NOMO-1 treated with dmso at 0.1 percent for 144 hours (cell line): ENCODE measurements at regions not wholly inside any gene's neighbourhood (a gene's known extent, or its start where the extent isn't known, plus 50 kb on each side); places are given as distances from the start of the nearest gene placed in this dataset.

Experiments used
- DNase-seq: peaks from one replicate; lab custom pipeline; 2025; ENCODE audit not compliant: unreplicated experiment; lab: John Stamatoyannopoulos, UW

GRCh38 chr3:117246771-117247555, 537.4 kb downstream of the TUSC7 start:
- DNase-seq, result no peak

GRCh38 chr3:117248153-117248552, 538.6 kb downstream of the TUSC7 start:
- no peak for DNase-seq

GRCh38 chr3:117252208-117252607, 542.6 kb downstream of the TUSC7 start:
- DNase-seq, result no peak

DNA sequence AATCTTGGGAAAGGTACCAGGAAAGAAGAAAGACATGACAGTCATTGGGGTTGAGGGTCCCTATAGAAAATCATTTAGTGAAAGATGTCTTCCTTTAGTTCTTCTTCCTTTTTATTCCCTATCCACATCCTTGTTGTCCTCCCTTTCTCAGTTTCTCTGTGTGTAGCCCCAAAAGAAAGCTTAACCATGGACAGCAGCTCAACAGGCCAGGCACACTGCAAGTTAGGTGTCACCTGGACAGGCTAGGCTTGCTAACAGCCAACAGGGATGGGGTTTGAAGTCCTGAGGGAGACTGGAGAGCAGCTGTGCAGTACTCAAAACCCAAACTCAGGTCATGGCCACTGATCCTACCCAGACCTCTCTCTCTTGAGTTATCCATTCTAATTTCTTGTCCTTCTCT, 543.1 kb downstream of the TUSC7 start:
- DNase-seq, result no peak

DNA sequence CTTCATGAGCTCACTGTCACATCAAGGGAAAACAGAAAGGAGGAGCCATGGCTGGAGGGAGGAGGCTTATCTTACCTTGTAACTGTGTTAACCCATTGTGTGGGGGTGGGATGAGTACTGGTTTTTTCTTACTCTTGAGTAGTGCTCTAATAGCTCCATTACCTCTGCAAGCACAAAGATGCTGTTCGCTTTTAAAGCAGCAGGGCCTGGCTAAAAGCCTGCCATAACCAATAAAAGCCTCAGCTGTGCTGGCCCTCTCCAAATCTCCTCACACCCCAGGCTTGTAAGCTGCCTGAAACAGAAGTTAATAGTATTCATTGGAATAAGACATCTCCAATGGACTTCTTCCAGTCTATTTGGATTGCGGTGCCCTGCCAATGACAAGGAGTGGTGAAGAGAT, 544.1 kb downstream of the TUSC7 start:
- no peak for DNase-seq

- DNase-seq, result no peak
These were observed 545.4 kb downstream of the TUSC7 start for GRCh38 chr3:117254985-117255384.

DNA sequence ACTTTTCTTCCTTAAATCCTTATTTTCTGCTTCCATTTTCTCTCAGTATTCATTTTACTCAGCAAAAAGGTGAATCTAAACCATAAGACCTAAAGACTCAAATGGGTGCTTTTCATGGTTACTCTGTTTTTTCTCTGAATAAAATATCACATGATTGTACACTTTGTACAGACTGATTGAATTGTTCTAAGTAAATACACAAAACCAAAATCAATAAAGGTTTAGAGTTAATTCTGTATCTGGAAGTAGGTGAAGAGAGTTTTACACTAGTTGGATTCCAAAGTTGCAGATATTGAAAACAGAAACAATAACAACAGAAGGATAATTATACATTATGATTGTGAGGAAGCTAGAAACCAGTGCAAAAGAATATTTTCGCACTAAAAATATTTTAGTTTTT, 546.2 kb downstream of the TUSC7 start:
- DNase-seq, result no peak

DNA sequence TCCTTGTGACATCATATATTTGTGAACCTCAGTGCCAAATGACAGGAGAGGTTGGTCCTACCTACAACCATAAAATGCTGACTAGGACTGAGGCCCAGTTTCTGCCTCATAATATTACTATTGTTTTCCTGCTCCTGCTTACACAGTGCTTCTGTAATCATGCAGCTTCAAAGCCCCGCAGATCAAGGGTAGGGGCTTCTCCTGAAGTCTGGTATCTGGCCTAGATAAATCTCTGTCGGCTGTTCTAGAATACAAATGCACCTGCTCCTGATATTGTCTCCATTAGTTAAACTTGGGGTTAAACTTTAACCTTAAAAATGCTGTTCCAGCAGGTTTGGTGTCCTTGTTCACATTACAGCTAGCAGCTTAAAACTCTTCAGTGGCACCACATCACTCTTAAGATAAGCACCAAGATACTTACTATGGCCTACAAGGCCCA, 552.4 kb downstream of the TUSC7 start:
- DNase-seq, result no peak

- DNase-seq, result no peak
These were observed 553.7 kb downstream of the TUSC7 start for GRCh38 chr3:117263270-117263669.

DNA sequence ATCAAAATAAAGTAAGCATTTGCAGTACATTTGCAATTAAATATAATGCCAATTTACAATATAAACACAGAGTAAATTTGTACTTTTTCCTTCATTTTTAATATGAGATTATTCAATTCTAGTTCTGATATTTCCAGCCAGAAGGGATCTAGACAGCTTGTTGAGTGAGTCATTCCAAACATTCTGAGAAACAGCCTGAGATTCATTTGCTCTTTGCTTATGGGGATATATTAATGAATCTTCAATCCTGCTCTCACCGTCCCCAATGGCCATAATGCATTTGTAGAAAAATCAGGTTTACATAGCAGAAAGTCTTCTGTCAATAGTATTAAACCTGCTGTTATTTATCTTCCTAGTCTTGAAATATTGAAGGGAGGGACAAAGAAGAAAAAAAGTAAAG, 554.2 kb downstream of the TUSC7 start:
- no peak for DNase-seq

DNA sequence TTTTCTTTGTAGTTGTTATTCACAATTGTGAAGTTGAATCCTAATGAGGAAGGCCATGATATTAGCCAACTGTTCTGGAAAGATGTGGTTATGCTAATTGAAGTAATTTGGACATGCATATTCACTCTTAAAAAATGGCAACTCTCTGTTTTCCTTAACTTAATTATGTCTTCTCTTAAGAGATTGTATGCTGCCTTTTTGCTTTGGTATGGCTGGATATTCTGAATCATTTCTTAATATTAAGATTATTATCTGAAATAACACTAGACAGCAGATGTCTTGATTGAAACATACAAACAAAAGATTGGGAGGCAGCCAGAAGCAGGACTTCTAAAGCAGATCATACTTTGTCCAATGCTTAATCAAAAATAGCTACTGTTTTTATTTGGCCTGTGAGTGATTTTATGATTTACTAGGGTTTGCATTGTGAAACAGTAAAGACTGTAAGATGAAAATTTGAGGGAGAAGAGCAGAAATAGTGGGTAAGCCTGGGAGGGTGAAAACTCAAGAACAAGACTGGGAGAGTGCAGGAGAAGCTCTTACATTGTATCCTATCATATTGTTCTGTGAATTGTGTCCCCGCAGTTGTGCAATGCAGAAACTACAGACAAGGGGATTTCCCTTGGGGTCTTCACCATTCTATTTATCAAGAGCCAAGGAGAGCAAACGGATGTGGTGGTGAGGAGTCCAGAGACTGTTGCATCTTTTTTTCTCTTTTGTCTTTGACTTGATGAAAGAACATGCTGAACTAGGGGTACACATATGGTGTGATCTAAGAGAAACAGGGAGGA, 554.8 kb downstream of the TUSC7 start:
- DNase-seq, result no peak

DNA sequence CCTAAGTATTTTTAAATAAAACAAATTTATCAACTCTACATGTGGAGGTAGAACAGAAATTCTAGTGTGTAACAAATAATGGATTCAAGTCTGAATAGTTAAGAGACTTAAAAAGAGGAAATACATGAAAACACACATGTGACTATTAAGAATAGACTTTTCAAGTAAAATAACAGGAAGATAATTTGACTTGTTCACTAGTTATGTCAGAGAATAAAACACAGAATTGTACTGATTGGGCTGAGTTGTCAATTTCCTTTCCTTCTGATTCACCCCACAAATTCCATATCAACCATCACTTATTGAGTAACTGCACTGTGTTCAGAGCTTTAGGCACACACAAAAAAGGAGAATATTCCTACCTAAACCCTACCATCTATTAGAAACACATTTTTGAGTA, 557.2 kb downstream of the TUSC7 start:
- DNase-seq, result no peak

GRCh38 chr3:117268318-117268717, 558.7 kb downstream of the TUSC7 start:
- DNase-seq, result no peak

GRCh38 chr3:117272274-117272673, 562.7 kb downstream of the TUSC7 start:
- no peak for DNase-seq

DNA sequence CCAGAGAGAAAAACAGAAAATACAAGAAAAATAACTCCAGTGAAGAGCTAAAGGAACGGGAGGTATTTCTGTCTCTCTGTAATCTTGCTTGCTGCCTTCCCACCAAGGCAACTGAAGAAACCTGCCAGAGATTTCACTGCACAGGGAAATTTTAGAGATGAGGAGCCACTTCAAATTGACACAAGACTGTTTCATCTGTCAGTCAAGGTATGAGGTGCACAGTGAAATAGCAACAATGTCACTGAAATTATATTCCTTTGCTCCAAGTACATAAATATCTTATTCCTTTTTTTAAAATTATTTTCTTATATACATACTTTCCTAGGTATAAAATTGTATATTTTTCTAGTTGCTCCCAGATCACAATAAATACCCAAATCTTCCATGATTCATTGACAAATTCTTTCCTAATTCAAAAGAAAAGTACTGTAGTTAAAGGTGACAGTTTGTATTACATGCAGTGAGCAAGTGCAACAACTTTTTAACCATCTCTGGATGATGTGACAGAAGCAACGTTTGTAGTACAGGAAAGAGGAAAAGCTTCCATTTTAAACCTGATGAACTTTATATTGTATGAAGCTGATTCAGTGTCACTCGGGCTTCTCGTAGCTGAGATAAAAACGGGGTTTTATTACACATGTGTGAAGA, 563.4 kb downstream of the TUSC7 start:
- no peak for DNase-seq

- no peak for DNase-seq
These were observed 568.2 kb downstream of the TUSC7 start for GRCh38 chr3:117277816-117278215.

- no peak for DNase-seq
These were observed 569.0 kb downstream of the TUSC7 start for GRCh38 chr3:117278424-117279190.

DNA sequence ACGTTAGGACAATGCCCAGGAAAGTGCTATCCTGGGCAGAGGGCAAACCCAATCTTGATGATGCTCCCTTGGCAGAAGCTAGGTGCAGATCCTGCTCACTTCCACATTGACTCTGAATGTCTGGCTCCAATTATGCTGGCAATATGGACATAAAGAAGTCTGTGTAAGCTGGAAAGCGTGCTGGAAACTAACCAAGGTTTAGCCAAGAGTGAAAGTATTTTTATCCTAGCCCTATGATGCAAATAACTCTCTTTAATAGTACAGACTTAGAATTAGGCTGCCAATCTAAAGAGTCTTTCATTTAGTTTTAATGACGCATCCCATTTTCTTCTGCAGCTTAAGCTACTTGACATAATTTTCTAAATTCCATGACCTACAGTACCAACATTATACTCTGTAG, 571.8 kb downstream of the TUSC7 start:
- no peak for DNase-seq

DNA sequence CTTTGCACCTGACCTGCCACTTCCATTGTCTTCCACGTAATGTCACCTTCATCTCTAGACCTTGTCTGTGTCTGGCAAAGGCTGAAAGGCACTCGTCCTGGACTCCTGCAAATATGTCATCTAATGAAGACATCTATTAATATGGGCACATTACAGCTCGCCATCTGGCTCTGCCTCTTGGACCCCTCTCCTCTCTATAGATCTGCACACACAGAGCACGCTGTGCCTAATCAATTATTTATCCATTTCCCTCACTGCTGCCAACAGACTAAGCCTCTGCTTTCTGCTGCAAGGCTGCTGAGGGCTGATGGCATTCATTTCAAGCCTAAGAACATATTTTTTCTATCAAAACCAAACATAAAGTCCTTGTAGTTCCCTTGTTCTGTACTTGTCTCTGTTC, 573.0 kb downstream of the TUSC7 start:
- DNase-seq, result no peak

- no peak for DNase-seq
These were observed 576.2 kb downstream of the TUSC7 start for GRCh38 chr3:117285737-117286136.

DNA sequence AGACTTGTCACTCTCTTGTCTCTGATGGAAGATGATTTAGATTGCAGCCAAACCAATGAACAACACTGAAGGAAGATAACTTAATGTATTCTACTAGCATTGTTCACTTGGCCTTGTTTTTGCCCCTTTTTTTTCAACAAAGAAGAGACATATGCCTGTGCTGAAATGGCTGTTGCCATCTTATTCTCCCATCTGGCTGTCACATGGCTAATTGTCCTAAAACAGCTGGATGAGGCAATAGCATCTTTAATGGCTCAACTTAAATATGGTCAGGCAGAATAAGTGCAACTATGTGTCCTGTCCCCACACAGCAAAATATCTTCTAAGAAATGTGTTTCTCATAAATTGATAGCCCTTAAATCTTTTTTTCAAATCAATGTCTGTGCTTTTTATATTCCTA, 576.9 kb downstream of the TUSC7 start:
- no peak for DNase-seq
